Myocyte (in vitro differentiated cells): ENCODE measurements at regions not wholly inside any gene's neighbourhood (a gene's known extent, or its start where the extent isn't known, plus 50 kb on each side); places are given as distances from the start of the nearest gene placed in this dataset.
"Not testable (repeated sequence)": the region's sequence is repeated elsewhere in the genome, so short reads cannot be mapped to it uniquely, and the experiment has no call there.

ENCODE experiments used
- DNase-seq: peaks from one replicate; pipeline ENCODE4 v3.0.0-alpha.2; 2012; ENCODE audit warnings: low read depth

DNA sequence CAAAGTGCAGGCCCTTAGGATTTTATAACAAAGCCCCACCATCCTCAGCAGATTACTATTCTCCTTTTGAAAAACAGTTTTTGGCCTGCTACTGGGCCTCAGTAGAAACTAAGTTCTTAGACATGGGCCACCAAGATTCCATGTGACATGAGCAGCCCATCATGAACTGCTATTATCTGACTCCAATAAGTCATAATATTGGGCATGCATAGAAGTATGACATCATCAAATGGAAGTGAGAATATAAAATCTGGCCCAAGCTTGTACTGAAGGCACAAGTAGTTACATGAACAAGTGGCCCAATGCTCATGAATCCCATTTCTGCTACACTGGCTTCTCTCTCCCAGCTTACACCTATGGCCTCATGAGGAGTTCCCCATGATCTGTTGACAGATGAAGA lies 404.8 kb downstream of the EPHA5 start:
- DNase-seq = no peak

DNA sequence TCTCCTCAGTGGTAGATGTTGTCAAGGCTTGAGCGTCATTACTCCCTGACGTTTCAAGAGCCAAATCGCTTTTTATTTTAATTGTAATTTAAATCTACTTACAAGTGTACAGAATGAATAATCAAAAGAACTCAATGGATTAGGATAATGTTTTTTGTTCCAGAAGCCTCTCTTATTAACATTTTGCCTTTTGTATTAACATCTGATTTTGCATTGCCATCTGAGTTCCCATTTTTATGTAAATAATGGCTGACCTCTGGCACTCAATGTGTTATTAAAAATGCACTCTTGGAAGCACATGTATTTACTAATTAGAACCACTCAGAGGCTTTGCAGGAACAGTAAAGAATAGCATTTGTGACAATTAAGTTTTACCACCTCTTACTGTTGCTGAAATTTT lies 411.0 kb downstream of the EPHA5 start:
- DNase-seq = no peak

DNA sequence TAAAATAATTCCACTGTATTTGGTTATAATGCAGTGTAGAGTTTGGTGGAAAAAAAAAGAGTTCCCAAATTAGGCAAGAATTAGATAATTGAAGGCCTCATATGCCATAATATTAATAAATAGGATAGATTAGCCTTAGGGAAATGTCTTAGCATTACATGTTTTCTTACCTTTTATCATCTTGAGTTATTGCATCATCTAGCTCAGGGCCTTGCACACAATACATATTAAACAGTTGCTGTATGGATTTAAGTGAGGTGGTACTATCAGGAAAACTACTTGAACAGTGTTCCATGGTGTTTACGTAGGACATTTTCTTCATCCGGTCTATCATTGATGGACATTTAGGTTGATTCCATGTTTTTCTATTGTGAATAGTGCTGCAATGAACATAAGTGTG lies 419.4 kb downstream of the EPHA5 start:
- no peak for DNase-seq

DNA sequence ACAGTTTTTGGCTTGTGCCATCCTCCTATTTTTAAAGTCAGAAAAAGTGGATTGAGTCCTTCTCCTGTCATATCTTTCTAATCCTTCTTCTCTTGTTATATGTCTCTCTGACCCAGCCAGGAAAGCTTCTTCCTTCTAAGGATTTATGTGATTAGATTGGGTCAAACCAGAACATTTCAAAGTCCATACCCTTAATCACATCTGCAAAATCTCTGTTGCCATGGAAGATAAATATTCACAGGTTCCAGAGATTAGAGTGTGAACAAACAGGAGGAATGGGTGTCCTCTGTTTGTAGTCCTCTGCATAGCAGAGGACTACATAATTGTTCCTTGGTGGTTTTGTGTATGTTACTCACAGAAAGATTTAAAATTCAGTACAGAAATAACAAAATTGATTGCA lies 421.2 kb downstream of the EPHA5 start:
- no peak for DNase-seq

DNA sequence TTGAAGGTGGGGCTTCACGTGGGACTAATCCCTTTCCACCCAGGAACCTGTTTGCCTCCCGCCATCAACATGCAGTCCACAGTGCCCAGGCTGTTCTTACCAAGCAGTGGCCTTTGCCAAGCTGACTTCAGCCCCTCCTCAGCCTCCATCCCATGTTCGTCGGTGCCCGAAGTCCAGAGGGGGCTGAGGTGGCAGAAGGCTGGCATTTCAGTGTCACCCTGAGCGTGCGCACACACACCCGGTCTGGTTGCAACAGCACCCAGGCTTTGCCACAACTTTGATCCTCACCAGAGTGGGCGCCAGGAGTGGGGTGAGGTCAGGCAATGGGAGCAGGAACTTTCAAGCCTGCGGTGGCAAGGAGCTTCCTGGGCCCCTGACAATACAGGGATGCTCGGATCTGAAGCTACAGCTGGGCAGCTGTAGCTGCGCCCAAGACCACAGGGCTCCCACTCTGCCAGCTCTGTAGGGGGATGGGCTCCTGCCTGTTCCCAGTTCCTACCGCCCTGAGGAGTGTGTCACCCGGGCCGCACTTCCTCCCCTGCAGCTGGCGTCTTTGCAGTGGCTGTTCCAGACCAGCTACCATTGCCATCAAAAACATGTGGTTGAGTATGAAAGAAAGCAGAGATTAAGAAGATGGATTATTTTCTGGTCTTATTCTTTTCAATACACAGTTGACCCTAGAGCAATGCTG lies 428.0 kb downstream of the EPHA5 start:
- no peak for DNase-seq

DNA sequence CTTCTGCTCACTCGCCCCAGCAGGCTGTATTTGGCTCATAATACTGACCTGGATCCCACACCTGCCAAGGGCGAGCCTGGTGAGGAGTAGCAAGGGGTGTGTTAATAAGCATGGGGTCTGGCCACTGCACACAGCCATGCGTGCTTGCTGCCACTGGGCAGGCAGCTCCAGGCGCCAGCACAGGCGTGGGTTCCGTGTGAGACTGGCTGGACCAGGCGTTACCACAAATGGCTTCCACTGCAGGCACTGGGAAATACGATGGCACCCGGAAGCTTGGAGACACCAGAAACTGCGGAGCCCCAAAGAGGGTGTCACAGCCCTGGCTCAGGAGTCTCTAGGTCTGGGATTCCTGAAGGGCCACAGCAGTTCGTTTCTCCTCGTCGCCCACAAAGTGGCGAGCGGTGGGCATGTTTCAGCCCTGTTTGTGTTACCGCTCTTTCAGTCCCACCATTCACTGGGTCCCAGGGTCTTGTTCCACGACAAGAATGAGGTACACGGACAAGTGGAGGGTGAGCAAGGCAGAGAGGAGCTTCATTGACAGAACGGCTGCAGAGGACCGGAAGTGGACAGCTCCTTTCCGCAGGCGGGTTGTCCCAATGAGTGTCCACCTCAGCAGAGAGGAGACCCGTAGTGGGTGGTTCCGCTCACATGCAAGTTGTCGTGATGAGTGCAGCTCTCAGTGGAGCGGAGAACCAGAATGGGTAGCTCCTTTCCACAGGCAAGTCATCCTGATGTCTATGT lies 428.9 kb downstream of the EPHA5 start:
- DNase-seq = no peak

DNA sequence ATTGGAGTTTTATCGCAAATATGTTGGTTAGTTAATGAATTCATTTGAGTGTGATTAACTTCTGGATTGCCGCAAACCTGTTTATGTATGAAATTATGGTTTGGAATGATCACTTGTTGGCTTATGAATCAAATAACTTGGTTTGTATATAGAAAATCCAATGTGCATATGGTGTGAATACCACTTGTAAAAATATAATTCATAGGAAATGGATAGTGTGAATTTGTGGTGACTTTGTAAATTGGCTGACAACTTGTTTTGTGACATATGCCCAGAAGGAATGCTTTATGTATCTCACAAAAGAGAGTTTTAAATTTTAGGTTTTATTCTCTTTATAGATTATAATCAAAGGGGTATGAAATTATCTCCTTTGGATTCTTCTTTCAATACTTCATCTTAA lies 436.2 kb downstream of the EPHA5 start:
- DNase-seq = no peak

DNA sequence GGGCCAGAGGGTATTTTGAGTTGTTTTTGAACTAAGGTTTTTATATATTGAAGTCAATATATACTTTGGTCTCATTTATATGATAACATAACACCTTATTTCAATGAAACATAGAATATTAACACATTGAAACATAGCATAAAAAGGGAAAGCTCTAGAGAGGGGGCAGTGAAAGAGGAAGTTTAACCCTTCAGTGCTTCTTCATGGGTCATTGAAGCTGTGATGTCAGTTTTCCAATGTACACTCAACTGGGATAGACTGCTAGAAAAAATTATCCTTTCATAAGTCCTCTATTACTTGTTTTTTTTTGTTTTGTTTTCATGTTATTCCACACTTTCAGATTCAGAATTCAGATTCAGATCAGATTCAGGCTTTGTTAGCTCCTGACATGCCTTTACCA lies 442.7 kb downstream of the EPHA5 start:
- DNase-seq = no peak

DNA sequence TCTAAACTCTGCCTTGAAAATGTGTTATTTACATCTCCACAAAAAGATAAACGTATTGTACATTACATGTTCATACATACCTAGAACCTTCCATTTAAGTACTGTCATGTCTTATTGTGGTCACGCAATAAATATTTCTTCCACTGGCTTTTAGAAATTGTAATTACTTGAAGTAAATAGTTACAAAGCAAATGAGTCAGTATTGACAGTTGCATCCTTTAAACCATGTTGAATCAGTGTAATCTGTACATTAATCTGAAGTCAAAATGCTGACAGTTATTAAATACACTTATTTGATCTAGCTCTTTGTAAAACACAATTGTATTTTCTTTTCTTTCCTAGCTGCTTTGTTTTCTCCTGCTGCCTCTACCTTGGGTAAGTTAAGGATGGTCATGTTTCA lies 446.7 kb downstream of the EPHA5 start:
- no peak for DNase-seq

DNA sequence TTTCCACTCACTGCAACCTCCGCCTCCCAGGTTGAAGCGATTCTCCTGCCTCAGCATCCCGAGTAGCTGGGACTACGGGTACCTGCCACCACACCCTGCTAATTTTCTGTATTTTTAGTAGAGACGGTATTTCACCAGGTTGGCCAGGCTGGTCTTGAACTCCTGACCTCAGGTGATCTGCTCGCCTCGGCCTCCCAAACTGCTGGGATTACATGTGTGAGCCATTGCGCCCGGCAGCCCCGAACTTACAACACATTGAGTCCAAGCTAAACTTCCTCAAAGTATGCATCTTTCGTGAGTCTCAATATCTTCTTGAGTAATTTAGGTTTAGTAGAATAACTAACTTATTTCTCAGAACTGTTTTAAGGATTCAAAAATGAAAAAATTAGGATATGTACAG lies 447.2 kb downstream of the EPHA5 start:
- not testable (repeated sequence) for DNase-seq

DNA sequence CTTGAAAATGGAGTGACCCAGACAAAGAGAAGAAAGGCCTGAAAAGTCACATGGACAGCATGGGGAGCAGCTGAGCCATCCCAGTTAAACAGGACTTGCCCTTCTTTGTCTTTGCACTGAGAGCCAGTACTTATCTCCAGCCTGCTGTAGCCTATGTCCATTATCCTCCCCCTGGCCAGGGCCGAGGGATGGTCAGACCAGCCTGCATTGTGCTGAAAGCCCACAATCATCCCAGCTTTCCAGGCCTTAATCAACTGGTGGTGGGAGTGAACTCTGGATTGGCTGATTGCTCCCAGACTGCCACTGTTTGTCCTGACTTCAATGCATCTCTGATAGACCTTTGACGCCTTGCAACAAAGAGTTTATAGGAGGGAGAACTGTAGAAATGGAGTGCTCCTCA lies 453.1 kb downstream of the EPHA5 start:
- no peak for DNase-seq

DNA sequence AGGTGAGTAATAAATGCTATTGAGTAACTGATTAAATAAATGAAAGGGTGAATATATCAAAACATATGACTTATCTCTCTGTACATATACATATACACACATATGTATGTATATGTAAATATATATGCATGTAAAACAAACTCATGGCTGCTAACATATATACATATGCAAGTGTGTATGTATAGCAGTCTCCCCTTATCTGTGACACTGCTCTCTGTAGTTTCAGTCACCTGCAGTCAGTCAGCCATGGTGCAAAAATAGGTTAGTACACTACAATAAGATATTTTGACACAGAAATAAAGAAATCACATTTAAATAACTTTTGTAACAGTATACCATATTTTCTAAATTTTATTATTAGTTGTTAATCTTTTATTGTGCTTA lies 467.4 kb downstream of the EPHA5 start:
- DNase-seq = no peak

DNA sequence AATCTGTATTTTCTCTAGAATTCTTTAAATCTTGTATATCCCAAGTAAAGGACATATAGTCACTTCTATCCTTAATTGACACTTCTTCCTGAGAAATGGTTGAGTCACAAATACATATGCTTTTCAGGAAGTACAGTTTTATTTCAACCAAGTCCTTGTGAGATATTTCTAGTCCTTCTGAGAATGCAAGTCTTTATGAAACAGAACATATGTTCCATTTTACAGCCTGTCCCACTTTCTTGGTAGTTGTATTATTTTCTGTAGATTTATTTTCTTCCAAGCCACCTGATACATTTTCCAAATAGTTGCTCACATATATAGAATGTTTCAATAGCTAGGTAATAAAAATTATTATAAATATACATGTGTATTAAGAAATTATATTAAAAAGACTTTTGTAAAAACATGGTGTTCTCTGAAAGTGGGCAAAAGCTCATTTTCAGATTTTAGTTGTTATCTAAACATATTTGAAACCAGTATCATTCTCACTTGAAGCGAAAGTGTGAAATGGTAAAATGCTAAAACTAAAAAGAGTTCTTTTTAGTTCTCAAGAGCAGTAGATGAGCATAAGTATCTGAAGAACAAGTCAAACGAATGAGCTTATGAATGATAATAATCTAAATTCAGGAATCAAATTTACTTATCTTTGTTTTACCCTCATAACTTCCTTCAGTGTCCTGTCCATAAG lies 468.0 kb downstream of the EPHA5 start:
- DNase-seq = no peak

DNA sequence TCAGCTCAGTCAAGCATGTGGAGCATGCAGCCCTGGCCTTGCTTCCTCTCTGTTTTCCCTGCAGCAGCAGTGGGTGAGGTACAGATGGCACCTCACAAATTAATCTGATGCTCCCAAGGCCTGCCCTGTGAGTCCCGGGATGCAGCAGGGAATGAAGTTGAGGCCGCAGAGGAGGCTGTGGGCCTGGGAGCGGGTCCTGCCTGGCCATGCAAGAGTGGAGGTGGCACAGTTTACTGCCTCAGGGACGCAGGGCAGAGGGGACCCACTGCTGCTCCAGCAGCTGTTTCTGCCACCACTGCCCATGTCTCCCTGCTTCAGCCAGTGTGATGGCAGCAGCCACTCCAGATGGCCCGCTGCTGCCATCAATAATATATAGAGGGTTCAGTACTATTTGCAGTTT lies 474.6 kb downstream of the EPHA5 start:
- DNase-seq = no peak

DNA sequence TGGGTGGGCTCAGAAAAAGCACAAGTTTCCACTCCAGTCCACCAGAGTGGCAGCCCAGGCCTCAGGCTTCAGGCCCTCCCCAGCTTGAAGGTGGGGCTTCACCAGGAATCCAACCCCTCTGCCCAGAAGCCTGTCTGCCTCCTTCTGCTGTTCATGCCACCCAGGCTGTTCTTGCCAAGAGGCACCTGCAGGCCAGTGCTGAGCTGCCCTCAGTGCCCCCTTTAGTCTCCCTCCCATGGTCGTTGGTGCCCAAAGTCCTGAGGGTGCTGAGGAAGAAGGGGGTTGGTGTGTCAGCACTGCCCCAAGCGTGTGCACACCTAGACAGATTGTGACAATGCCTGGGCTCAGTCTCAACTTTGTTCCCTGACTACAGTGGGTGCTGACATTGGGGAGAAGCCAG lies 475.3 kb downstream of the EPHA5 start:
- DNase-seq = no peak

DNA sequence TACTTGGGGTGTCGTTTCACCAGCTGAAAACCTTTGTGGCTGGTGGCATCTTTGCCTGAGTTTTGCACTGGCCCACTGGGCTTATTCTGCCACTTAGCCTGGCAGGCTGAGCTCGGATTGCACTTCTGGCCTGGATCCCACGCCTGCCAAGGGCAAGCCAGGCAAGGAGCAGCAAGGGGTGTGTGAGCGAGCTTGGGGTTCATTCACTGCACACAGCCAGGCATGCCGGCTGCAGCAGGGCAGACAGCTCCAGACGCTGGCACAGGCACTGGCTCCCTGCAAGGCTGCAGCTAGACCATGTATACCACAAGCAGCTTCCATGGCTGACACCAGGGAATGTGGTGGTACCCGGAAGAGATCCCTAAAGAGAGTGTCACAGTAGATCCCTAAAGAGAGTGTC lies 476.3 kb downstream of the EPHA5 start:
- peak; percentile 27 for DNase-seq

DNA sequence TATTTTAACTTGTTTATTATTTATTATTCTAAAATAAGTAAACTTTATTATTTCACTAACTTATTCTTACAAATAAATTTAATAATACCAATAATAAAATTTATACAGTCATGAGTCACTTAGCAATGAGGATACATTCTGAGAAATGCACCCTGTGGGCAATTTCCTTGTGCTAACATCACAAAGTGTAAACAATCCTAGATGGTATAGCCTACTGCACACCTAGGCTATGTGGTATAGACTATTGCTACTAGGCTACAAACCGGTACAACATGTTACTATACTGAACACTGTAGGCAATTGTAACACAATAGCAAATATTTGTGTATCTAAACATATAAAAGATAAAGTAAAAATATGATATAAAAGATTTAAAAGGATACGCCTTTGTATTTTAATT lies 479.5 kb downstream of the EPHA5 start:
- DNase-seq = no peak

DNA sequence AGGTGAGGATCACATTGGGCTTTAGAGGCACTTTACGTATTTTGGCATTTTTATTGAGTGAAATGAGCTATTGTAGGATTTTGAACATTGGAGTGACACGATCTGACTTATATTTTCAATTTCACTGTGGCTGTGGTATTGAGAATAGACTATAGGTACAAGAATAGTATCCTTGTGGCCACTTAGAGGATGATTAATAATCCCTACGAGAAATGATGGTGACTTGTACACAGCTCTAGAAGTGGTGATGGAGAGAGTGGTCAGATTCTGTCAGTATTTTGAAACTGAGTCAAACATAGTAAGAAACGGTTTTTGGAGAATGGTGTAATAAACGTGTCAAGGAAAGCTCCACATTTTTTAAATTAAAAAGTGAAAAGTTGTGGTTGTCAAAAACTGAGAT lies 494.7 kb downstream of the EPHA5 start:
- no peak for DNase-seq

DNA sequence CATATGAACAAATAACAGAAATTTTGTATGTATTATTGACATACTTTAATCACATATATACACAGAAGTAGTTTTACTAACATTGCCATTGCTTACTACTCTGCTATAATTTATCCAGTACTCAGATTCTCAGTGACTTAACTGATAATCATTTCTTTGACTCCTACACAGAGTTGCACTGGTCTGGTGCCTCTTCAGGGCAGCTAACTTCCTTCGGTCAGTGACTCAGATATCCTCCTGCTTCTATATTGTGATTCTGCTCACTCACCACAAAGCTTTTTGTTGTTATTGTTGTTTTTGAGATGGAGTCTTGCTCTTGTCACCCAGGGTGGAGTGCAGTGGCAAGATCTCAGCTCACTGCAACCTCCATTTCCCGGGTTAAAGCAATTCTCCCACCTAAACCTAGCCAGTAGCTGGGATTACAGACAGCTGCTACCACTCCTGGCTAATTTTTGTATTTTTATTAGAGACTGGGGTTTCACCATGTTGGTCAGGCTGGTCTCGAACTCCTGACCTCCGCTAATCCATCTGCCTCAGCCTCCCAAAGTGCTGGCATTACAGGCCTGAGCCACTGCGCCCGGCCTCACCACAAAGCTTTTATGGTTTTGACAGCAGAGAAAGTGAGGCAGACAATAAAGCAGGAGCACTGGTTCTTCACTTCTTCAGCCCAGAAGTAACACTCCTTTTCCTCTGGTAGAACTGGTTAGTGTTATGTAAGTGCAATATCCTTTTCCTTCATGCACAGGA lies 499.3 kb downstream of the EPHA5 start:
- no peak for DNase-seq

DNA sequence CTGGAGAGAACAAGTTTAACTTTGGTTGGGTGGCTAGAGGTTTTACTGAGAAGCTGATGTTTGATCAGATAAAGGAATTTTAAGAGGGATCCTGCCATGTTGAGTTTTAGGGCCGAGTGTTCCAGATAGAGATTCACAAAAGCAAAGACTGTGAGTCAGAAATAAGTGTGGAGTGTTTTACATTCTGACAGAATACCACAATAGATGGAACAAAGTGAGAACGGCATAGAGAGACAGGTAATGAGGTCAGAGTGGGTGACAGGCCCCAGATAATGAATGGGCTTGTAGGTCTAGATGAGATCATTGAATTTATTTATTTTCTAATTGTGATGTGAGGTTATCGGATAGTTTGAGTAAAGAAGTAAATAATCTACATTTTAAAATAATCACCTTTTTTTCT lies 502.6 kb downstream of the EPHA5 start:
- DNase-seq = no peak

DNA sequence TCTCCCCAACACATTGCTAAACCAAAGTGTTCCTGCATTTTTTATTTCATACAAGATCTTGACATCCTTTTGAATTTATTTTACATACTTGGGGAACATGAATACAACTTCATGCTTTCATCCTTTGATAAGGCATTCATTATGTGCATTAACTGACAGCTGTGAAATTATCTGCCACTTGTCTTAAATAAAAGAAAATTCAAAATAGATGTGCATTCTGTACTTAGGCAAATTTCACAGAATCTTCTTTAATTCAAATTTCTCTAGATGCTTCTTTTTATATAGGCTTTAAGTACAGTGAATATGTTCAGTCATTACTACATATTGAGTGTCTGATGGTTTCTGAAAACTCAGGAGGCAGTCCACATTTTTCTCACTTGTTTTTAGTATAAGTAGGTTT lies 518.1 kb downstream of the EPHA5 start:
- no peak for DNase-seq

DNA sequence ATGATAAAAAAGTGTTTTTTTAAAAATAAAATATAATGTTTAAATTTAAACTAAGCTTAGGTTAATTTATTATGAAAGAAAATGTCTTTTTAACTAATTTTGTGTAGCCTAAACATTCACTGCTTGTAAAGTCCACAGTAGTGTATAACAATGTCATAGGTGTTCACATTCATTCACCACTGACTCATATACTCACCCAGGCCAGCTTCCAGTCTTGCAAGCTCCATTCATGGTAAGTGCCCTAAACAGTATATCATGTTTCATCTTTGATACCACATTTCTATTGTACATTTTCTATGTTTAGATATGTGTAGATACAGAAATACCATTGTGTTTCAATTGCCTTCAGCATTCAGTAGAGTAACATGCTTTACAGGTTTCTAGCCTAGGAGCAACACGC lies 530.3 kb downstream of the EPHA5 start:
- no peak for DNase-seq
